DMS 273 treated with DMSO at 0.1 percent for 48 hours (cell line): ENCODE measurements at regions not wholly inside any gene's neighbourhood (a gene's known extent, or its start where the extent isn't known, plus 50 kb on each side); places are given as distances from the start of the nearest gene placed in this dataset.

Source experiments
- DNase-seq: peaks from one replicate; lab custom pipeline; 2025; lab: John Stamatoyannopoulos, UW

DNA sequence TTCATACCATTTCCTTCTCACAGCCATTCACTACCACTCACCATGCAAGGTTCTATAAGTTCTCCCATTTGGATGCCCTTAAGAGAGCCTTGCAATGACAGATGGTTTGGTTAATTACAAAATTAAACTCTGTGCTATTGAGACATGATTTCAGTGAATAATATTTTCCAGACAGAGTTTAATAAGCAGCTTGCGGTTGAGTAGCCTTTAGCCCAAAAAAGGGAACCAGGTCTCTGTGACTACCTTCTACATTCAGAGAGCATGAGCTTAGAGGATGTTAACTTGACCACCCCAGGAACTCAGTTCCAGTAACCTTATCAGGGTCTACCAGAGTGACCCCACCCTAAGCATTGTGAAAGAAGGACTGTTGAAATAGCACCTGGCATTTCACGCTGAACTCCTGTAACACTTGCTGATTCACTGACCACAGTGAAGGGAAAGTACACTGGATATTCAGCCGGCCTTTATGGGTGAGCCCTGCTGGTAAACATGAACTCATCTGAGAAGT, 1173.1 kb upstream of the ZEB2 start:
- peak; percentile 69 for DNase-seq

DNA sequence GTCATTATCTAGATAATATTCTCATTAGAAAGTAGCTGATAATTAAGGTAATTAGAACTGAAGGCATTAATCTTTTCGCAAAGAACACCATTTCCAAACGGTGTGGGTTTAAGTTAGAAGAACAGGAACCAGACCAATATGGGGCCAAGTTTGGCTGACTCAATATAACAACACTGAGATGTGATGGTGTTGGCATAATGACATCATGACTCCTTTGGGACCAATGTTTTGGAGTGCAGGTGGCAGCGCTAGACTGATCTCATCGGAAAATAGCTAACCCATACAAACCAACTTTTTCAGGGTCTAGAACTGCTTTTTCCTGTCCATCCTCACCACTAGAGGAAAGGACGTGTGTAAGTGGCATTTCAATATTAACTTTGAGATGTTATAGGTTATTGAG, 1171.7 kb upstream of the ZEB2 start:
- DNase-seq: no peak

DNA sequence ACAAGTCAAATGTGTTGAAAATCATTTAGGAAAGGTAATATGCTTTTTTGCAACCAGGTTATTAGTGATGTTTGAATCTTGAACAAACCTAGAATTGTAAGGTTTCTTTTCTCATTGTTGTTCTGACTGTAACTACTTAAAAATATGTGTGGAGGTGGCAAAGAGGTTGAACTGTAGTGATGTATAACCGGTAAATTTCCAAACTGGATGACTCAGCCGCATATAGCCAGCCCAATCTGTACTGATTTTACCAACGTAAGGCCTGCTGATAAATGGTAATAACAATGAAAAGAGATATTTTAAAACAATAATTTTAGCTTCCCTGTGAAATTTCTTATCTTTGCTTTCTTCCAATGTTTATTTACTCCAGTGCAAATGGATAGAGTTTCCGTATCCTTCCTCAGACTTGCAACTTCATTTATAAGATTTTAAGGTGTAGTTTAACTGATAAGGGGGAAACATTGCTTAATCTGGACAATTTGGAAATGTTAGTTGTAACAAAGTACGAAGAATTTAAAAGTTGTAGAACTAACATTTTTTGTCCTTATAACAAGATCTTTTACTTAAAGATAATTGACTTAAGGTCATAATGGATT, 1170.4 kb upstream of the ZEB2 start:
- no peak for DNase-seq

DNA sequence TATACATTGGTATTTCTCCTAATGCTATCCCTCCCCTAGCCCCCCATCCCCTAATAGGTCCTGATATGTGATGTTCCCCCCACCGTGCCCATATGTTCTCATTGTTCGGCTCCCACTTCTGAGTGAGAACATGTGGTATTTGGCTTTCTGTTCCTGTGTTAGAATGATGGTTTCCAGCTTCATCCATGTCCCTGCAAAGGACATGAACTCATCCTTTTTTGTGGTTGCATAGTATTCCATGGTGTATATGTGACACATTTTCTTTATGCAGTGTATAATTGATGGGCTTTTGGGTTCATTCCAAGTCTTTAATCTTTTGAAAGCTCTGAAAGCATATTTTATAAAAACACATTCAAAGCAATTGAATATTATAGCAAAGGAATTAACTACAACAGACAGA, 1169.4 kb upstream of the ZEB2 start:
- no peak for DNase-seq

DNA sequence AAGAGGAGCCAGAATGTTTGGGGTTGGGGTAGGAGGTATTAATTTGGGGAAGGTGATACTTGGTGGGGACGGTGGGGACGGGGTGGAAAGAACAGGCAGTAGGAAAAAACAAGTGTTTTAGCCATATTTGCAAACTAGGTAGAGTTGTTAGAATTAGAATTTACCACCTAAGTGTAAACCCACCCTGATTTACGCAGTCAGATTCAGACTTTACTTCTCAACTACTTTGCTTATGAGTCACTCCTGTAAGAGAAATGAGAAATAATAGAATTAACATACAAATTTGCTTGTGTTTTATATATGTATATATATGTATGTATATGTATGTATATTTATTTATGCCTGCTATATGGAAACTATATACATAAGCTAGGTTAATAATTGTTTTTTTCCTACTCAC, 1168.2 kb upstream of the ZEB2 start:
- DNase-seq: peak; percentile 18

DNA sequence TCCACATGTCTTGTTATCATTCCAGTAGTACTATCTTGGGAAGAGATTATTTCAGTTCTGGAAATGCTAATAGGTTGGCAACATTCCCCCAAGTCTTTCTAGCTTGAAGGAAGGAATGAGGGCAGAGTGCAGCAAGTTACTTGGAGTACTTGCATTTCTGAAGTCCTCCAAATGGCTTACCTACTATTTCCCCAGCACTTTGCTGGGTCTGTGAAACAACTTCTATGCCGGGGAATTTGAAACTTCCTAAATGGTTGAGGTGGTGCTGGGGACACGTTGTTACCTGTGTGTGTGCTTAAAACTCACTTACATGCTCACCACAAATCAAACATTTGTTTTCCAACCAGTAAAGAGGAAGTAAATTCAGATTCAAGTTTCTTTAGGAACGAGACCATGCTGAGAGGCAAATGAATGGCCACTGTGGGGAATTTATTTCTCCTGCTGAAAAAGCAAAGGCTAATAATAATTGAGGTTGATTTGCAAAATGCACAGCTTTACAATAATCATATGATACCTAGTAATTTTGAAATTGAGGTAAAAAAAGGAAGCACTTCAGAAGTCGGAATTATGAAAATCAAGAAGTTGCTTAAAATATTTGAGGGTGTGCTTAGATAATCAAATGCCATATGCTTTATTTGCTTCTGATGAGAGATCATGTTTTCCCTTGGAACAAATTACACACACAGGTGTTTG, 1167.7 kb upstream of the ZEB2 start:
- peak; percentile 18 for DNase-seq

DNA sequence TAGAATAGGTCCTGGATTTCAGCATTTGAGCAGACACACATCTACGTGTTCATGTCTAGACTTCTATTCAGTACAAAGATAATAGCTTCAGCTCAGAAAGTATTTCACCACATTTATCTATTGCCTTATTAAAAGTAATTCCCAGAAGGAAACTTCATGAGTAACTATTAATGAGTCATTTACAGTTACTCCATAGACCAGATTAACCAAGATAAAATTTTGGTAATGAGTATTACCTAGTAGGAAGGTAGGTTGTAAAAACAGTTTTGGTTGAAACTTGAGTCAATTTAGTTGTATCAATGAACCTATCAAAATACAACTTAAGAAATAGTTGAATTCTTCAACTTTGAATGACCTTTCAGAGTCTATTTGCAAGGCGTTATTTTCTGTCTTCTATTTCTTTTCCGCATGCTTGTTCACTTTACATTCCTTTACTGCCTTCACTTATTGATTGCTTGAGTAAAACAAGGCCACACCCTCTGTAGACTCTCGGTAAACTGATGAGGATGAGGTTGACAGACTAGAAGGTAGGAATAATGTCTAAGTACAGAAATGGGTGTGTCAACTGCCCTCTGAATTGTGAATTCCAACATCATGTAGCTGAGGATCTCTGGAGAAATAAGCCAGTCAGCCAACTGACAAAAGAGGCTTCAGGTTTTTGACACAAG, 1165.6 kb upstream of the ZEB2 start:
- no peak for DNase-seq

DNA sequence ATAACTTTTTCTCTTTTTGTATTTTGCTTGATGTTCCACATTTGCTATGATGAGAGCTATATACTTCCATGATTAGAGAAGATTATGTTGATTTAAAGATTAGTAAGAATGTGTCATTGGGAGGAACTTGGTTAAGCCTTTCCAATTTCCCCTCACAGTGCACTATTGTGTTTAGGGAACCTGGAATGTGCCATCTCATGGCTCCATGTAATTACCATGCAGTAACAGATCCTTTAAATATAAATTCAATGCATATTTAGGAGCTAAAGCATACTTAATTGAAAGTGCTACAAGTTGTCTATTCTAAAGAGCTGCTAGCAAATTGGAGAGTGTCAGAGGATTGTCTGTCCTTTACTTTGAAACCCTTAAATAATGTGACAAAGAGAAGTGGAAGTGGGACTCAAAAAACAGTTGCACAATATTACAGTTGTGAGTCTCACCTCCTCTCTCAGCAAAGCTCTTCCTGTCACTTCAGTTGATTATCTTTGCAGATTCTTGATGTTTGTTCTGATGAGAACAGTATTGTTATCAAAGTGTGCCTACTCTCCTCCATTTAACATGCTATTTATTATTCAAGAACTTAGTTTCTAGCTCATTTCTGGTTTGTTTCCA, 1162.7 kb upstream of the ZEB2 start:
- no peak for DNase-seq

DNA sequence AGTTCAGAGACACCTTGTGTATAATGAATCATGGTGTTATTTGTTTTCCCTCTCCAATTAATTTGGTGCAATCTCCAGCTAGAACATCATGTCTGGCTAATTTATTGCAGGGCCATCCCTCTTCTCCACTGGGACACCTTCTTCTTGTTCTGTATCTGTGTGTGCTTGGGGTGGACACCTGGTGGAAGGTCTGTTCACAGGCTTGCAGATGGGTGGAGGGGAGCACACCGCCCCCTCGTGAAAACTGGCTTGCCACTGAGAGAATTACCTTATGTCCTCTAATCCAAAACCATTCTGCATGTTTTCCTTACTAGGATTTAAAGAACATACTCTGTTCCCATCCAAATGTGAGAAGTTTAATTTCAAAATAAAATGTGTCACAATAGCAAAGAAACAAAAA, 1160.4 kb upstream of the ZEB2 start:
- no peak for DNase-seq

DNA sequence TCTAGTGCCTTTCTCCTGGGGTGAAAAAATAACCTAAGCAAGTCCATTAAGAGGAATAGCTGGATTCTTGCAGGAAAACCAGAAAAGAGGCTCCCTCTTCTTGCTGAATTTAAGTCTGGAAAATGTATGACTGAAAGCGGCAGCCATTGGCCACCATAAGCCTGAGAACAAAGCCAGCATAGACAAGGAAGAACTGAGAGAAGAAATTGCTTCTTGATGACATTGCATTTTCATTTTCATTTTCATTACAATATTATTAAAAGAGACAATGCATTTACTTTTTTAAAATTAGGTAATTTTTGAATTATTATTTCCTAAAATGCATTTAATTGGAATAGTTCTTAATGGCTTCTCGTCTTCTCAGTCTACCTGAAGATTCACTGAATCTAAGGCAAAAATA, 1157.5 kb upstream of the ZEB2 start:
- no peak for DNase-seq

DNA sequence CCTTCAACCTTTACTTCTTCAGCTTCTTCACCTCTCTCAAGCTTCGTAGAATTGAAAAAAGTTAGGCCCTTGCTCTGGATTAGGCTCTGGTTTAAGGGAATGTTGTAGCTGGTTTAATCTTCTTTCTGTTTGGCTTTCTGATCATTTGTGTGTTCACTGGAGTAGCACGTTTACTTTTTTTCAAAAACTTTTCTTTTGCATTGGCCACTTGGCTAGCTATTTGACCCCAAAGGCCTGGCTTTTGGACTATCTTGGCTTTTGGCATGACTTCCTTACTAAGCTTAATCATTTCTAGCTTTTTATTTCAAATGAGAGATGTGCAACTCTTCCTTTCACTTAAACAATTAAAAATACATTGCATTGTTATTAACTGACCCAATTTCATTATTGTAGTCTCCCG, 1154.8 kb upstream of the ZEB2 start:
- DNase-seq: no peak

DNA sequence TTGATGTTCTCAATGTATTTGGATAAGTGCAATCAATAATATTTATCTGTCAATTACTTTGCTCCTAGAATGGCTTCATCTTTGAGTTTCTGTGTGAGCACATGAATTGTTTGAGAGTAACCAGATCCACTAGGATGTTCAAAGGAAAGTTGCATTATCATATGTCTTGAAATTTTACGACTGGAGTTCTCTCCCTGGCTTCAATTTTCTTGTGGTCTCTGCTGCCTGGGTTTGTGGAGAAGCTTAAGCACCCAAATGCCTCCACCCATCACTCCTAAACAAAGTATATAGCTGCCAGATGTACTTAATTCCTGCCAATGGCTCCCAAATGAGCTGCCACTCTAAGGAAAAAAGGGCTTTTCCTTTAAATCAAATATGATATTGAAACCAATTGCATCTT, 1149.4 kb upstream of the ZEB2 start:
- DNase-seq: no peak

DNA sequence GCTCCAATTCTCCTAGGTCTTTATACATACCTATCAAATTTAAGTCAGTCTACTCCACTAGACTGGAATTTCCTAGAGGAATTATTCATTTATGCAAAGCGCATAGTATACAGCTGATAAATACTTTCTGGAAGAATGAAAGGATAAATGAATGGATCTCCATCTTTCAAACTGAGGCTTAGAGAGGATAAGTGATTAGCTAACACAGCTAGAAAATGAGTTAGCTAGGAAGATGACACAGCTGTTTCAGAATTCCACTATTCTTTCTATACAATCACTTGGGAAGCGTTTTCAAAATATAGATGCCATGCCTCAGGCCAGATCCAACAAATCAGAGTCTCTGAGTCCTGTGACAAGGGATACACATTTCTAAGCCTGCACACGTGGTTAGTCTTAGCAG, 1146.6 kb upstream of the ZEB2 start:
- no peak for DNase-seq

DNA sequence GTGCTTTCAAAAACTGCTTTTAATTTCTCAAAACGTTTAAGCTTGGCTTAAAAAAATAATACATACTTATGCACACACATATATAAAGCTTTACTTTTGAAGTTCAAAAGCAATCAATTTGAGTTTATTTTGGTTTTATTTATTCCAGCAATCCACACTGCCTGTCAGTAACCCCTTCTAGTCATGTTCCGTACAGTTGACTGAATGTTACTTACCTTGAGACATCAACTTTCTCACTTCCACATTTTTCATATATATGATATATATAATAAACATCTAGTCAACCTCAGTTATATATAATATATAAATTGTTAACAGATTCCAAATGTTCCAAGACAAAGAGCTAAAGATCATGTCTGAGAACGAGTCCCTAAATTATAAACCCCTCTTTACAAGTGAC, 1137.3 kb upstream of the ZEB2 start:
- no peak for DNase-seq

DNA sequence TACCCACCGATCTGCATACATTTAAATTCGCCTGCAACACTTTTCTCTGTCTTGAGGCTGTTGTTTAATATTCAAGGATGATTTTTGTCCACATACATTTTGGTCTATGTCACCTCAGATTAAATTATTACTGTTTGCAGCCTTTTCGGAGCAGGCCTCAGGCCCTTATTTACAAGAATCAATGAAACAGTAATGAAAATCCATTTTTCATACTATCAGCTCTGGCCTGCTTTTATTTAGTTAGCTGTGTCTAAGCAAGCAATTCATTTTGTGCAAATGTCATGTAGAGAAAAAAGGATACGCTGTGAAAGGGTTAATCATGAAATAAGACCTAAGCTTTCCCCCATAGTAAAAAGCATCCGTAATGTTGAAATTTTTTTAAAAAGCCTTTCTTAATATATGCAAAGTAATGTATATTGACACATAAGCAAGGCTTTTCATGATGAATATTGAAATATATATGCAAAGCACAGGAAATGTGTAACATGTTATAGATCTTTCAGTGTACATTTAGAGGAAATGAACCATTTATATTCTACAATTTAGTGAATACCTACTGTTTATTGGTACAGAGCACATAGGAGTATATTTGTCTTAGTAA, 1135.3 kb upstream of the ZEB2 start:
- no peak for DNase-seq

DNA sequence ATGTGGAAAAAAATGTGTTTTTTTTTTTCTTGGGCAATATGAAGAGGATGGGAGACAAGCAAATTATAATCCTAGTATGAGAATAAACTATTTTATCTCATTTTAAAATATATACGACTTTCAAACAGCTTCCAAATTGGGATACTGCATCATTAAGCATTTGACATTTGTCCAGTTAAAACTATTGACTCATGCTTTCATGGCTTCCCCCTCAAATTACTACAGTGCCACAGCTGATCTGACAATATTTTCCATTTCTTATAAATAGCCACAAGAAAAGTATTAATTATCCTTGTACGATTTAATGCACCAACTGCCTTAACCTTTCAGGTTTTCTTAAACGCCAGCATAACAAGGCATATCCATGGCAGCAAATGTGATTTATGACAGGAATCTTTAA, 1134.8 kb upstream of the ZEB2 start:
- DNase-seq: no peak

DNA sequence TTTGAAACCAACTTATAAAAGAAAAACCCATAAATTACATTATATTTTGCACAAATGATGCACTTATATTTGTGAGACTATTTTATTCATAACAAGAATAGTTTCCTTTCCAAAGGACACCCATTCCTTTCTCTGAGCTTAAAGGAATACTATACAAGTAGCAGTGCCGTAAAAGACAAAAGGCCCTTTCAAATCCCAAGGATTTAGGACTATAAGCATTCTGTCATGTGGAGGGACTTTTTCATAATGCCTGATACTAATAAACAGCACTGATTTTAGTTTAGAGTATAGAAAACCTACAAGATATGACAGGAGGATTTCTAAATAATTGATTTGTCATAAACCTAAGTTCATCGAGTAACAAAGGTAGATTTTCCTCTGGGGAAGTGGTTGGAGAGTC, 1134.2 kb upstream of the ZEB2 start:
- no peak for DNase-seq

DNA sequence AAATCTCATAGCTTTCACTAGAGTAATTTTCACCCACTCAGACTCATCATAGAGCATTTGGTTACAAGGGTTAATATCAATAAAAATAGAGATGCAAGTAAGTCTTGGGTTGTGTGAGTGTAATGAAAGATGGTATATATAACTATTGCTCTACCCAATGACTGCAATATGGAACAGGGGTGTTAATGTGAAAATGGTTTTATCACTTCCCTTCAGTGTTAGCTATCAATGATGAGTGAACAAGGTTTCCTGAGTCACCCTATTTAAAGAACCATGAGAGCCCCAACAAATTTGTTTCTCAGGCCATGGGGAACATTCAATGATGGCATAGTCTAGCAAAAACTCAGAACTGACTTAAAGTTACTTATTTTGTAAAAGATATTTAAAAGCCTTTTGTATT, 1133.6 kb upstream of the ZEB2 start:
- DNase-seq: no peak

DNA sequence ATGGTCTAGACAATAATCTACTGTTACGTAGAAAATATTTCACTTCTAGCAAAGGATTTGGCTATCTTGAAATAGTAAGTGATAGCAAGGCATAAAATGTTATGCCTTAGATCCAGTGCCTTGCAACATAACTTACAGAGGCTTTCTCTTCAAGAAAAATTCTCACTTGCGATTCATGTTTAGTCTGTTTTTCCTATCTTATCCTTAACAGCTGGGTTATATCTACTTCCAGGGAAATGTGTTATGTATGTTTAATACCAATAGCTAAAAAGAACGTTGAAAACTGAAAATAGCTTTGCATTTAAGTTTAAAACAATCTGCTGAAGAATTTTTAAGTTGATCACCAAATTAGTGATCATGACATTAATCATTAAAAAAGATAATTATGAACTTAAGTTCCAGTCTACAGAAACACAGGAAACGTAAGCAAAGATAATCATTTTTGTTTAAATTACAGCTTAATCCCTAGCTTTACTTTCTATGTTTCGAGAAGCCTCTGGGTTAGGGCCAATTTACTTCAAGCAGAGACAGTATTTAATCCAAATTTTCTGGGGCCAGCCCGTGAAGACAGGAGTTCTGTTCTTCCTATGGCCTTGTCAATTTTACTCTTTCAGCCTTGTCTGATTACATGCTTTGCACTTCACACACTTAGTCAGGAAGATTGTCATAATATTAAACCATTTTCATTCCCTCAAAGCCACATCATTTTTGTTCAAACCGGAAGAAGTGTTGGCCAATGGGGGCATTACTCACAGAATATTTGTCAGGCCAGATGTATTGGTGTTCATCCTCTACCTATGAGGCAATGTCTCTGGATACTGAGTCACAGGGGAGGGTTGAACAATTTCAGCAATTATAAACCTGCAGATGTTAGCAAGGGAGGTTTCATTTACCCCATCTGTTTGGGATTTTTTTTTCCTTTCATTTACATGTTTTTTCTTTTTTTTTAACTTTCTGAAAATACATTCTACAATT, 1132.9 kb upstream of the ZEB2 start:
- no peak for DNase-seq

DNA sequence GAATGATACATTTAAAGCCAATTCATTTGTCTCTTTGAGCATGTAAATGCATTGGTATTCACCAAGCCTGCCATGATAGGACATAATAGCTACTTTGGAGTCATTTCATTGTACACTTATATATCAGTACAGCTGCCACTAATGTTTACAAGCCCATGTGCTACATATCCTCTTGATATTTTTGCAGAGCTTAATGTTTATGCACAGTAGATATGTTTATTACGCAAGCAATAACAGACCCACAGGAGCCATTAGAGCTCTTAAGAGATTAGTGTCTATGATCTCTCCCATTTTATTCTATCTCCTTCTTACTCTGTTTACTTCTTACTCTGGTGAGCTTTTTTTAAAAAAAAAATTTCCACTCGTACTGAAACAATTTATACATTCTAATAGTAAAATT, 1132.1 kb upstream of the ZEB2 start:
- DNase-seq: no peak

DNA sequence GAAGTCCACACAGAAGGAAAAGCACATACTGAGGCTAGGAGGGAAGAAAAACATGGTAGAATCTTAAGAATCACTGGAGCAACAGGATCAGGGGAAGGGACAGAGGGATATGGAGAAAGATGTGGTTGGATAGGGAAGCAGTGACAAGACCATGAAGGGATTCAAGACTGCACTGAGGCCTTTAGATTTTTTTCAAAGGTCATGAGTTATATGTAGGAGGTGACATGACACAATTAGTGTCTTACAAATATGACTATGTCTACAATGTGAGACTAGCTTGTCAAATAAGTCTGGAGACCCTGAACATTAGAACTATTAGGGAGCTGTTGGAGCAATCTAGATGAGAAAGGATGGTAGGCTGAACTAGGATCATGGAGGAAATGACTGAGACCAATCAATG, 1130.3 kb upstream of the ZEB2 start:
- no peak for DNase-seq

DNA sequence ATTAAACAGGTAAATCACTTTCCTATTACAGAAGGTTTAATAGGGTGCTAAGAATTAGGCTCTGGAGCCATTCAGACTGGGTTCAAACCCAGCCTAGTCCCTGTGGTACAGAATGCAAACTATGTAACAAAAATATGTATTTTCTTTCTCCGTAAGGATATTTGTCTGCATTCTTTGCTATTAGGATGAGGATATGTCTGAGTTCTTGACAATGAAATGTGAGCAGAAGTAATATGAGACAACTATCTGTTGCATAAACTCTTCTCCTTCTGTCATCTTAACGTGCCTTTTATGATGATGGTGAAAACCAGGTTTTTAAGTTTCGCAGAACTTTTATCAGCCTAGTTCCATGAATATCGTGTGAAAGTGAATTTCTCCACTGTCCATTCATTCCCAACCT, 1129.1 kb upstream of the ZEB2 start:
- no peak for DNase-seq
